GM21381 (cell line): ENCODE measurements at regions not wholly inside any gene's neighbourhood (a gene's known extent, or its start where the extent isn't known, plus 50 kb on each side); places are given as distances from the start of the nearest gene placed in this dataset.

Source experiments
- ATAC-seq: cut with Tn5 transposase; IDR thresholded peaks from one replicate; pipeline ENCODE4 v1.9.1; 2021; ENCODE audit warnings: mild to moderate bottlenecking, moderate library complexity; ENCODE audit not compliant: unreplicated experiment

DNA sequence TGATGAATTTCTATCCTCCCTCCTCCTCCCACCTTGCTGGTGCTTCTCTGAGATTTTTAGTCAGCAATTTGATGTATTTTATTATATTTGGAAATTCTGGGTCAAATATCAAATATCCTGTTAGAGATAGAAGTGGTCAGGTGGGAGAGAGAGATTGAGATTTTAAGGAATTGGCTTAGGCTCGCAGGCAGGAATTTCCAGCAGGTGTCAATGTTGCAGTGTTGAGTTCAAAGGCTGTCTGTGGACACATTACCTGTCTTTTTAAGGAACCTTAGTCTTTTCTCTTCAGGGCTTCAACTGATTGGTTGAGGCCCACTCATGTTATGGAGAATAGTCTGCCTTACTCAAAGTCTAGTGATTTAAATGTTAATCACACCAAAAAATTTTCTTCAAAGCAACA is 457.3 kb downstream of the FLRT2 start:
- ATAC-seq = no peak

DNA sequence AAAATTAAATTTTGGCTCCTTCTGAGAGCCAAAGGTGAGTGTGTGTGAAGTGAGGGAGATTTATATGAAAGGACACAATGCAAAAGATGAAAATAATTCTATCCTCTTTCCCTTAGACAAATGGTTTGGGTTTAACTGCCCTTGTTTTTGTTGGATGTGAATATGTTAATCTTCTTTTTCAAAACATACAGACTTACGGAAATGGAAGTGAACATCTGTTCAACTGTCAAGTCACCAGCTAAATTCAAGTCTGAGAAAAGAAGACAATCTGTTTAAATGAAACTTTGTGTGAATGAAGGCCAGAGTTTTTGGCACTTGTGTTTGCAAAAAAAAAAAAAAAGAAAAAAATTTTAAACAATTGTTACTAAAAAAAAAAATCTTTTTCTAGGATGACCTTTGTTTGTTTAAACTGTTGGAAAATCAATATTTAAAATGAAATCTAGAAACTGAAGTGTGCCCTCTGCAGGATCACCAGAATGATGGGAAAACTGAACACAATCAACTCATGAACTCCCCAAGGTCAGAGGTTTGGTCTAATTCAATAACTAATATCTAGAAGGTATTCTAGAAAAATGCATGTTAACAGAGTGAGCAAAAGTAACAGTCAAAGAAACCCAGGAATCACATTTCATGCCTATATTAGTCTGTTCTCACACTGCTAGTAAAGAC is 448.8 kb downstream of the FLRT2 start:
- no peak for ATAC-seq

DNA sequence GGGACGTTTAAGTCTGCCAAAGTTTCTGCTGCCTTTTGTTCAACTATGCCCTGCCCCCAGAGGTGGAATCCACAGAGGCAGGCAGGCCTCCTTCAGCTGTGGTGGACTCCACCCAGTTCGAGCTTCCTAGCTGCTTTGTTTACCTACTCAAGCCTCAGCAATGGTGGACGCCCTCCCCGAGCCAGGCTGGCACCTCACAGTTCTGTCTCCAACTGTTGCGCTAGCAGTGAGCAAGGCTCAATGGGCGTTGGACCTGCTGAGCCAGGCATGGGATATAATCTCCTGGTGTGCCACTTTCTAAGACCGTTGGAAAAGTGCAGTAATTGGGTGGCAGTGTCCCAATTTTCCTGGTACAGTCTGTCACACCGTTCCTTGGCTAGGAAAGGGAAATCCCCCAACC is 444.7 kb downstream of the FLRT2 start:
- ATAC-seq = no peak

DNA sequence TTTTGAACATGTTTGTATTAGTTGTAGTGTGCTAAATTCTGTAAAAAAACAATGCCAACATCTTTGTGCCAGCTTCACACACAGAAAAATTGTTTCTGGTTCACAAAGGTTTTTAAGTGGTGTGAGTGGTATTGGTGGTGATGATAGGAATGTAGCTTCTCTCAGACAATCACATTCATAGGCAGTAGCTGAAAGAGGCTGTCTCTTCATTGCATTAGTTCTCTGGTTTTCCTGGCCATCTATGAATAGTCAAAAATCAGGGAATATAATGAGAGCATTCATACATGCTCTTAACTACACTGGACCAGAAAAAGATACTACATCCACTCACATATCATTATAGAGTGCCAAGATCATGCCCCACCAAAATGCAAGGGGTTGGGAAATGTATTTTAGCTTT is 433.5 kb downstream of the FLRT2 start:
- no peak for ATAC-seq

DNA sequence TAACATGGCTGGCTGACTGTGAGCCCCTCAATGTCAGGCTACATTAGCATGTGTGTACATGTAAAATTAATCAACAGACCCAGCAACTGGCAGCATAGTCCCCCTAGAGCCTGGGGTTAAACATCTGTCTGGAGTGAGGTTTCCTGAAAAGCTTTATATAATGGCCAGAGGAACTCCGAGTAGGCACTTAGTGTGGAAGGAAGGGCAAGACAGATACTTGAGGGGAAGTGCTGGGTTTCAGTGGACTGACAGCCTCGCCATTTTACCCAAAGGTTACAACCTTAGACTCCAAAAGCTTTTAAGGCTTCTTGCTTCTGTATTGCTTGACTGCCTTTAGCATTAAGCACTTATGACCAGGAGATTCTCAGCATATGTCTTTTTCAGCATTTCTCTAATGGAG is 430.8 kb downstream of the FLRT2 start:
- ATAC-seq = no peak

DNA sequence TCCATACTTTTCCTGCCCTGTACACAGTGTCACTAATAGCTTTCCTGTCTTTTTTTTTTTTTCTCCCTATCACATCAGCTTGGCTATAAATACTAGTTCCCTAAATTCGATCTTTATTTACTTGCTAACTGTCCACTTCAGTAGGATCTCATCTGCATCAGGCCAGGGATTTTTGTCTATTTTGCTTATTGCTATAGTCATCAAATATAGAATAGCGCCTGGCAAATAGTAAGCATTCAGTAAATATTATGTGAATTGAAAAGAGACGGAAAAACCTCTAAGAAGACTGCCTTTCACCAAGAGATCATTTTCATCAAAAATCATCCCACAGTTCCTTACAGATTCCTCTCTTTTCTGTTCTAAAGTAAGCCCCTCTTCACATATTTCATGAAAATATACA is 429.1 kb downstream of the FLRT2 start:
- ATAC-seq = no peak

DNA sequence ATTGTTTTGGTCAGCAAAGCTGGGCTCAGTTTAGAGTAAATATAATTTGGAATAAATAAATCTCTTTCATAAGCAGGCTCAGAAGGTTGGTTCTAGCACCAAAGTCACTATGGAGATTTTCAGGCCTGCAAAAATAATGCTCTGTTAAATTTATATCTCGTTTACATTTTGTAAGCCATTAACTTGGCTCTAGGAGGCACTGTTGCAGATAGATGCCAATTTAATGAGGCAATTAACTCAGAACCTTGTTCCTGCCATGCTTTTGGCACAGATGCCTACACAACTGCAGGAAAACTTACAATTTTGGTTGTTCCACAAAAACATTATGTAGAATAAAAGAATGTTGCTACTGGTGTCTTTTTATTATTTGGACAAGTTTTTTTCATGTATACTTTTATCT is 428.1 kb downstream of the FLRT2 start:
- no peak for ATAC-seq

DNA sequence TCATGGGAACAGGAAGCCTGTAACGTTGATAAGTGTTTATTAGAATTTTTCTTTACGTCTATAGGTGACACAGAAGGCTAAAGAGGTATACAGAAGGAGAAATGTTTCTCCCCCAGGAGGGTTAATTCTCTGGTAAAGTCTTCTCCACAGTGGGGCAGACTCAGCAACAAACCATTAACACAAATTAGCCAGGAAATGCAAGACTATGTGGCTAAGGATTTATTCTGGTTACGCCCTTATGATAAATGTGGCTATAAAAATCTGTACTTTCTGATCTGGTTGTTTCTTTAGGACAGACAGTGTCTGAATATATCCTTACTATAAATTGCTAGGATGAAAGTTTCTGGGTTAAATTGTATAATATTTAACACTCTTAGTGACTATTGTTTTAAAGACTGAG is 423.3 kb downstream of the FLRT2 start:
- no peak for ATAC-seq

DNA sequence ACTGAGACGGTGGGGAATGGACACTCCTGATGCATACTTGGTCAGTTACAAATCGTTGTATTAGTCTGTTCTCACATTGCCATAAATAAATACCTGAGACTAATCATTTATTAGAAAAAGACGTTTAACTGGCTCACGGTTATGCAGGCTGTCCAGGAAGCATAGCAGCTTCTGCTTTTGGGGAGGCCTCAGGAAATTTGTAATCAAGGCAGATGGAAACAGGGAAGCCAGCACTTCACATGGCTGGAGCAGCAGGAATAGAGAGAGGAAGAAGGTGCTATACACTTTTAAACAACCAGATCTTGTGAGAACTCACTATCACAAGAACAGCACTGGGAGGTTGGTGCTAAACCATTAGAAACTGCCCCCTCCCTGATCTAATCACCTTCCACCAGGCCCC is 418.2 kb downstream of the FLRT2 start:
- no peak for ATAC-seq

DNA sequence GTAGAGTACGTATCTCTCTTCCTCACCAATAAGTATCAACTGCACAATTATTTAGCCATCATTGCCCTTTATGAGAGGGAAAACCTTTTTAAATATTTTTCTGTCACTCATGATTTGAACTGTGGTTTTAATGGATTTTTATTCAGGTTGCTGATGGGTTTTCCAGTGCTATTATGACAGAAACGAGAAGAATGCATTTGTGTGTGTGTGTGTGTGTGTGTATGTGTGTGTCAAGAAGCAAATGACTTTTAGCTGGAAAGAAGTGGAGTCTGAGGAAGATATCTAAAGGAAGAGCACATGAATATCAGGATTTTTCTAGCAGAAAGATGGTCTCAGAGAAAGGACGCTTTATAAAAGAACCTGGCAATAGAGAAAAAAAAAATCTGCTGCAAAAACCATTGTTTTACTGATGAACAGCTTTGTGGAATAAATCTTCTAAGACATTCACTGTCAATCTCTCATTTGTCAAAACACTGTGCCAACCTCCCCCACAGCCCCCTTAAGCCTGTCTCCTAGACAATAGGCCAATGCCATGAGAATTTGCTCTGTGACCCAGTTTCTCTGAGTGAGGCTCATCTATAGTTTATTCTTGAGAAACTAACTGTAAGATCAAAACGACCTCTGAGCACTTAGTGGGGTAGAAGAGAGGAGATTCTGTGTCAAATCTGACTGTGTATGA is 417.7 kb downstream of the FLRT2 start:
- ATAC-seq = no peak

DNA sequence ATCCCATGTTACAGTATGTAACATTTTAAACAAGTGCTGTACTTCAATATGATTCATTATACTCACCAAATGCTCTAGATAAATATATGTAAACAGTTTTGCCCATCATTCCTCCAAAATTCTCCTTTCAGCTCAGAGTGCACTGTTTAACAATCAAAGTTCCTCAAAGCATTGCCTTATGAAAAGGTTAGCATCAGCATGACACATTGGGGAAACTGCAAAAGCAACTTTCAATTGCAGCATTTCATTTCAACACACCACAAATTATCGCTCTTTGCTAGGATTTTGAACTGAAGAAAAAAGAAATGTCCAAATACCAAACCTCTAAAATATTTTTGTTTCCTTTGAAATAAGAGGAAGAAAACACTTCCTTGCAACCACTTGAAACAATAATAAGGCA is 413.2 kb downstream of the FLRT2 start:
- ATAC-seq = no peak

DNA sequence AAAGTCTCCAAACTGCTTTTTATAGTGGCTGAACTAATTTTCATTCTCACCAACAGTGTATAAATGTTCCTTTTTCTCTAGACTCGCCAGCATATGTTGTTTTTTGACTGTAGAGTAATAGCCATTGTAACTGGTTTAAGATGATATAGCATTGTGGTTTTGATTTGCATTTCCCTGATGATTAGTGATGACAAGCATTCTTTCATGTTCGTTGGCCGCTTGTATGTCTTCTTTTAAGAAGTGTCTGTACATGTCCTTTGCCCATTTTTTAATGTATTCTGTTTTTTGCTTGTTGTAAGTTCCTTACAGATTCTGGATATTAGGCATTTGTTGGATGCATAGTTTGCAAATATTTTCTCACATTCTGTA is 404.9 kb downstream of the FLRT2 start:
- peak; percentile 45 for ATAC-seq

DNA sequence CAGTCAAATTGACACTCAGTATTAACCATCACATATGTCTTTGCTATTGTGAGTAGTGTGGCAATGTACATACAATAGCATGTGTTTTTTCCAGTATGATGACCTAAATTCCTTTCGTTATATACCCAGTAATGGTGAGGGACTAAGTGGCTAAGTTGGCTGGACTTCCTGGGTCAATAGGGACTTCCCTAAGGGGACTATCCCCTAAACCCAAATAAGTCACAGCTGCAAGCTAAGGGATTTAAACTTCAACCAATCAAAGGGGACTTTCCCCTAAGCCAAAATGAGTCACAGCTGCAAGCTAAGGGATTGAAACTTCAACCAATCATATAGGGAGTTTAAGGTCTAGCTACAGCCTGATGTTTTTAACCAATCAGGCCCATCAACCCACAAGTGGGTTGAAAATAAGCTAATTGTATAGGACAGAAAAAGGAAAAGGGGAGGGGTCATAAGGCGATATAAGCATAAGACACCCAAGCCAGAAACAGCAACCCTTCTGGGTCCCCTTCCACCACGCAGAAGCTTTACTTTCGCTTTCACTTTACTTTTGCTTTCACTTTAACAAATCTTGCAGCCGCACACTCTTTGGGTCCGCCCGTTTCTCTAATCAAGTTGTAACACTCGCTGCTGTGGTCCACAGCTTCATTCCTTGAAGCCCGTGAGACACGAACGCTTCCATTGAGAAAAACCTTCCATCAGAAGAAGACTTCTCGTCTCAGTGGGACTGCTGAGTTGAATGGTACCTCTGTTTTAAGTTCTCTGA is 404.4 kb downstream of the FLRT2 start:
- ATAC-seq = peak; percentile 90

DNA sequence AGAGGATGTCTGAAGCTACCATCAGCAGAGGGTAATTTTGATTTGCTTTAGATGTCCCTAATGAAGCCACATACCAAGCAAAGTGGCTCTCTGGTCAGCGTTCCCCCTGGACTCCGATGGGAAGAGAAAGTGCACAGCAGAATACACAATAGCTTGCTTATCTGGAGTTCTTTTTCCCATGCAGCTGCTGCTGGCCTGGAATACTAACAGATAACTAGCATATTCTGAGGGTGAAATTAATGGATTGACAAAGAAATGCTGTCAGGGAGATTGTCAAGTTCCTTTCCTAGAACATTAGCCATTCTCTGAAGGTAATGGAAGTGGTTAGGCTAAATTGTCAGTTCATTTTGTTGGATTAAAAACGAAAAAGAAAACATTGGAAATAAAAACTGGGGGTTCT is 391.3 kb downstream of the FLRT2 start:
- no peak for ATAC-seq

DNA sequence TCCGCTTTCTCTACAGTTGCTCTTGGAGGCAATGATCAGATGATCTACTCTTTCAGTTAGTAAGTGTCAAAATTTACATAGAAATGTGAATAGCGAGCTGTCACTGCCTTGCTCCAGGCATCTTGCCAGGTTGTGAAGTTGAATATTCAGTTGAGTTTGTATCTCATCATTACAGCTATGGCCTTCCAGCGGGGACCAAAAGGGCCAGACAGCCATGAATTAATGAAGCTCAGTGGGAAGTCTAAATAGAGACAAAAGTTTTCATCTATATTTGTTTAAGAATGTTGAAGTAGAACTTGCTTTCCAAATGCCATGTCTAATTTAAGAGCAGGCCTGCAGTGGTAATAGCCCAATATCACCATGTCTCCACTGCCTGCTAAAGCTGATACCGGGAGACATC is 387.8 kb downstream of the FLRT2 start:
- ATAC-seq = no peak

DNA sequence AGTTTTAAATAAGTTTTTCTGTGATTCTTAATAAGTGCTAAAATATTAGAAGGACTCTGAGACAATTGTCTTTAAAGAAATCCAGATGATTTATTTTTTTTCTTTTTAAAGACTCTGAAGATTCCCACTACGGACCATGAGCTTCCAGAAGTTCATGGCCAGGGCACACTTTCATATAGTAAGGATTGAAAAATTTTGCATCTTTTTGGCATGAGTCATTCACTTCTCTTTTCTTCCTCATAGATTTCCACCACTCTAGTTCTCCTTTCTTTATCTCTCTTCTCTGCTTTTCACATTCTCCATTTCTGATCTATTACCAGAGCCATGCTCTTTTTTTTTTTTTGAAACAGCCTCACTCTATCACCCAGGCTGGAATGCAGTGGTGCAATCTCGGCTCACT is 385.8 kb downstream of the FLRT2 start:
- no peak for ATAC-seq

DNA sequence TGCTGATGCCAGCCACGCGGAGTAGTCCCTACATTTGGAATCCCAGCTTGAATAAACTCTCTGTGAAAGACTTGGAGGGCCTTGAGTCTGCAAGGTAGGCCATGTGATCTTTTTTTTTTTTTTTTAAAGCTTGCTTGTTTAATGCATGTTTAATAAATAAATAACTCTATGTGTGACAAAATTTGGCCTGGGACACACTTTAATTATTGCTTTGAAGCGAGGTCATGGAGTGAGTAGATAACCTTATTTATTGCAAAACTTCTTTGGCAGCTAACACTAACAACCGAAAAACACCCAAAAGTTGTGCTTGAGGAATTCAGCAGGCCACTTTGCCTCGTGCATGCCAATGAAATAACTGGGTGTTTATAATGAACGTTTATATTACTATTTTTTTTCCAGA is 382.2 kb downstream of the FLRT2 start:
- no peak for ATAC-seq

DNA sequence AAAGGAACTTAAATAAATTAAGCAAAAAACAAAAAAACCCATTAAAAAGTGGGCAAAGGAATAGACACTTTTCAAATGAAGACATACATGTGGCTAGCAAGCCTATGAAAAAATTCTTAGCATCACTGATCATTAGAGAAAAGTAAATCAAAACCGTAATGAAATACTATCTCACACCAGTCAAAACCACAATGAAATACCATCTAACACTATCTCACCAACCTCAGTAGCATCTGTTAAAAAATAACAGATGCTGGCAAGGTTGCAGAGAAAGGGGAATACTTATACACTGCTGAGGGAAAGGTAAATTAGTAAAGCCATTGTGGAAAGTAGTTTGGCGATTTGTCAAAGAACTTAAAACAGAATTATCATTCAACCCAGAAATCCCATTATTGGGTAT is 381.1 kb downstream of the FLRT2 start:
- no peak for ATAC-seq

DNA sequence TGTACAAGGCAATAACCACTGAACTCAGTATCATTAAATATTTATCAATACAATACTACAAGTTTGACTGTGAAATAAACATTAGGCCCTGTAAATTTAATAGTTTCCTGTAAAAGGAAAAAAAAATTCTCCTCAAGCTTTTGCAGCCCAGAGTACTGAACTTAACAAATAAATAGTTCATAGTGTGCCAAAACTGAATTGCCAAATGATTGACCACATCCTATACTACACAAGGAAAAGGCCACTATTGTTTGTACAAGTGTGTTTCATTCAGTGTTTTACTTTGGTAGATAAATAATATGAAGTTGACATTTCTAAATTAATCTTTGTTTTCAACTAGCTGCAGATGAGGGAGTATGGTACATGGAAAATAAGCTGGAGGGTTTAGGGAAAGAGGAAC is 379.6 kb downstream of the FLRT2 start:
- ATAC-seq = no peak

DNA sequence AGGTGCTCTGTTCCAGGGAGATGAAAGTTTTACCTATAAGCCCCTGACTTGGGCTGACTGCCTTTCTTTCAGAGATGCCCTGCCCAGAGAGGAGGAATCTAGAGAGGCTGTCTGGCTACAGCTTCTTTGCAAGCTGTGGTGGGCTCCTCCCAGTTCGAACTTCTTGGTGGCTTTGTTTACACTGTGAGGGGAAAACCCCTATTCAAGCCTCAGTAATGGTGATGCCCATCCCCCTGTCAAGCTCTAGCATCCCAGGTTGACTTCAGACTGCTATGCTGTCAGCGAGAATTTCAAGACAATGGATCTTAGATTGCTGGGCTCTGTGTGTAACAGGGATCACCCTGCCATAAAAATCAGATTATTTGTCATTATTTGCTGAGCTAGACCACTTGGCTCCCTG is 377.6 kb downstream of the FLRT2 start:
- ATAC-seq = no peak

DNA sequence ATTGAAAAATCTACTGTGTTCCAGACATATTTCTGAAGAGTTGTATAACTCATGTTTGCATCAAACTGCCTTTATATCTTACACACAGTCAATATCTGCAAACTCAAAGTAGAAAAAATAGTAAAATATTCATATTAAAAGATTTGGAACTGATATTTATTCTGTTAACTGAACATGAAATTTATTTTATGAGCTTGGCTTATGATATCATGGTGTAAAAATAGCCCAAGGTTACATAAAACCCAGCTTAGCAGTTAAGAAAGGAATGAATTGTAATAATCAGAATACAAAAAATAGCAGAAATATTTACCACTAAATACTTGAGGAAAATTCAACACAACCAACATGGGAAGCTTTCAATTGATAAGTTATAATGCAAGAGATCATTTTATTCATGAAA is 367.9 kb downstream of the FLRT2 start:
- no peak for ATAC-seq

DNA sequence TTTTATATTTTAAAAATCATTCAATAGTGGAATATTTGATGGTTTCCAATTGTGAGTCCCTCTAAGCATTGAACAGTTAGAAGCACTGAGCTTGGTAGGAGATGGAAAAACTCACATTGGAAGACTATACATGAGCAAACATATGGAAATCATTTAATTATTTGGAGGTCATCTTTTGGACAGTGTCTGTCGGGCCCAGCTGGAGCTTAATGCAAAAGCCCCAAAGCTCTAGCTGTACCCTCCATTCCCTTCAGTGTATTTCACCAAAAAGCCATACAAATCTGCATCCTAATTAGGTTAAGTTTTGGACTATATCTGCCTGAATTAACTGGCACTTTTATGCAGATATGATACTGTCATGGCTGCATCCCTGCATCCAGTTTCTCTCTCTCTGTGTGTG is 365.7 kb downstream of the FLRT2 start:
- ATAC-seq = no peak
